Spinal cord (tissue), 9 donors: ENCODE measurements at regions not wholly inside any gene's neighbourhood (a gene's known extent, or its start where the extent isn't known, plus 50 kb on each side); places are given as distances from the start of the nearest gene placed in this dataset.
"Not testable (repeated sequence)": the region's sequence is repeated elsewhere in the genome, so short reads cannot be mapped to it uniquely, and the experiment has no call there.

Experiments used
- DNase-seq, 6 donors: peaks; one replicate each; pipeline versions ENCODE4 v3.0.0 to v3.0.0-alpha.2; 2013 to 2015; ENCODE audit warnings: low spot score in 6 of 6, low read depth in 4 of 6
- H3K27ac ChIP-seq: one replicate; pipeline ENCODE4 v1.5.1; 2013; ENCODE audit warnings: low read depth, low read length, control low read depth
- H3K27me3 ChIP-seq: one replicate; pipeline ENCODE4 v1.6.1; 2013; ENCODE audit warnings: low read length; ENCODE audit not compliant: control insufficient read depth, insufficient read depth
- H3K36me3 ChIP-seq: one replicate; pipeline ENCODE4 v1.6.1; 2013; ENCODE audit warnings: low read length; ENCODE audit not compliant: control insufficient read depth, insufficient read depth
- H3K4me1 ChIP-seq: one replicate; pipeline ENCODE4 v1.6.1; 2013; ENCODE audit warnings: low read length; ENCODE audit not compliant: control insufficient read depth, insufficient read depth
- H3K4me3 ChIP-seq: one replicate; pipeline ENCODE4 v1.5.1; 2013; ENCODE audit warnings: low read depth, low read length, control low read depth
- H3K9me3 ChIP-seq: one replicate; pipeline ENCODE4 v1.6.1; 2013; ENCODE audit warnings: low read length; ENCODE audit not compliant: control insufficient read depth, insufficient read depth
- WGBS: methylation state at CpG from one replicate; pipeline ENCODE4 v1.1.5; 2013; ENCODE audit warnings: missing lambda C conversion rate; ENCODE audit not compliant: insufficient coverage; 5-methylcytosine and 5-hydroxymethylcytosine counted together
- donor health status: healthy.

- H3K4me1 ChIP-seq = no peaks in the 10 kb centered on the region
- DNase-seq = no peak
- H3K4me3 ChIP-seq = no peak overlapping the region
- H3K27ac ChIP-seq = no peak overlapping the region
- H3K27me3 ChIP-seq = no peaks in the 10 kb centered on the region
- no CpG with 5 or more reads among the region's 2 CpGs for WGBS
- no peaks in the 10 kb centered on the region for H3K36me3 ChIP-seq
- no peaks in the 10 kb centered on the region for H3K9me3 ChIP-seq
Observed at GRCh38 chr10:57038531-57038930, 677.5 kb upstream of the ZWINT start.

- DNase-seq = no peak
- no peaks in the 10 kb centered on the region for H3K4me1 ChIP-seq
- H3K9me3 ChIP-seq = no peaks in the 10 kb centered on the region
- H3K27ac ChIP-seq = no peak overlapping the region
- H3K36me3 ChIP-seq = no peaks in the 10 kb centered on the region
- H3K4me3 ChIP-seq = no peak overlapping the region
- no peaks in the 10 kb centered on the region for H3K27me3 ChIP-seq
- no CpG with 5 or more reads among the region's 2 CpGs for WGBS
Observed at GRCh38 chr10:57035310-57035709, 674.3 kb upstream of the ZWINT start.

GRCh38 chr10:57032301-57032700 is 671.2 kb upstream of the ZWINT start:
- H3K27me3 ChIP-seq, H3K4me3 ChIP-seq, H3K4me1 ChIP-seq, DNase-seq, H3K9me3 ChIP-seq, H3K27ac ChIP-seq, H3K36me3 ChIP-seq: not testable (repeated sequence)
- 85% methylated on average over 5 of the region's 5 CpGs for WGBS

- Histone ChIP-seq H3K9me3 (no peaks in the 10 kb centered on the region), H3K4me1 (no peaks in the 10 kb centered on the region), H3K27me3 (no peaks in the 10 kb centered on the region), H3K27ac (no peak overlapping the region), H3K36me3 (no peaks in the 10 kb centered on the region), H3K4me3 (no peak overlapping the region)
- 92% methylated on average over 4 of the region's 4 CpGs for WGBS
- no peak for DNase-seq
Observed at GRCh38 chr10:57031346-57031745, 670.3 kb upstream of the ZWINT start.

GRCh38 chr10:57026307-57026706 is 665.2 kb upstream of the ZWINT start:
- H3K4me1 ChIP-seq = no peaks in the 10 kb centered on the region
- WGBS = no CpG with 5 or more reads among the region's 1 CpG
- no peak overlapping the region for H3K4me3 ChIP-seq
- no peaks in the 10 kb centered on the region for H3K36me3 ChIP-seq
- no peaks in the 10 kb centered on the region for H3K9me3 ChIP-seq
- DNase-seq = no peak
- no peak overlapping the region for H3K27ac ChIP-seq
- no peaks in the 10 kb centered on the region for H3K27me3 ChIP-seq

- DNase-seq = no peak
- Histone ChIP-seq H3K27ac (no peak overlapping the region), H3K4me3 (no peak overlapping the region), H3K36me3 (no peaks in the 10 kb centered on the region), H3K9me3 (no peaks in the 10 kb centered on the region), H3K4me1 (no peaks in the 10 kb centered on the region), H3K27me3 (no peaks in the 10 kb centered on the region)
- no CpG with 5 or more reads among the region's 1 CpG for WGBS
Observed at GRCh38 chr10:57023626-57024025, 662.6 kb upstream of the ZWINT start.

- WGBS = no CpG with 5 or more reads among the region's 1 CpG
- Histone ChIP-seq H3K4me3 (no peak overlapping the region), H3K36me3 (no peaks in the 10 kb centered on the region), H3K4me1 (no peaks in the 10 kb centered on the region), H3K9me3 (no peaks in the 10 kb centered on the region), H3K27me3 (no peaks in the 10 kb centered on the region), H3K27ac (no peak overlapping the region)
- DNase-seq = peak in 2 of 6 donors; percentile 6 to 15
Observed at GRCh38 chr10:57018452-57018851, 657.4 kb upstream of the ZWINT start.

- no peaks in the 10 kb centered on the region for H3K4me1 ChIP-seq
- 85% methylated on average over 7 of the region's 7 CpGs for WGBS
- H3K9me3 ChIP-seq = no peaks in the 10 kb centered on the region
- H3K27me3 ChIP-seq = no peaks in the 10 kb centered on the region
- H3K4me3 ChIP-seq = no peak overlapping the region
- H3K27ac ChIP-seq = no peak overlapping the region
- no peak for DNase-seq
- no peaks in the 10 kb centered on the region for H3K36me3 ChIP-seq
Observed at GRCh38 chr10:57017356-57018037, 656.4 kb upstream of the ZWINT start.

GRCh38 chr10:57015595-57016318 is 654.7 kb upstream of the ZWINT start:
- no peak overlapping the region for H3K4me3 ChIP-seq
- H3K27ac ChIP-seq = no peak overlapping the region
- WGBS = 82% methylated on average over 13 of the region's 13 CpGs
- H3K27me3 ChIP-seq = no peaks in the 10 kb centered on the region
- H3K36me3 ChIP-seq = no peaks in the 10 kb centered on the region
- no peaks in the 10 kb centered on the region for H3K4me1 ChIP-seq
- H3K9me3 ChIP-seq = no peaks in the 10 kb centered on the region
- peak in 2 of 6 donors; percentile 18 to 67 for DNase-seq

GRCh38 chr10:57015187-57015586 is 654.1 kb upstream of the ZWINT start:
- Histone ChIP-seq H3K36me3 (no peaks in the 10 kb centered on the region), H3K27me3 (no peaks in the 10 kb centered on the region), H3K9me3 (no peaks in the 10 kb centered on the region), H3K4me3 (no peak overlapping the region), H3K27ac (no peak overlapping the region), H3K4me1 (no peaks in the 10 kb centered on the region)
- 88% methylated on average over 7 of the region's 8 CpGs for WGBS
- no peak for DNase-seq
